Liver (tissue), 8 donors: ENCODE measurements at regions not wholly inside any gene's neighbourhood (a gene's known extent, or its start where the extent isn't known, plus 50 kb on each side); places are given as distances from the start of the nearest gene placed in this dataset.

Experiments used
- DNase-seq: peaks from one replicate; pipeline ENCODE4 v3.0.0-alpha.2; 2017; ENCODE audit warnings: low spot score
- H3K27ac ChIP-seq, 2 donors: one replicate each; pipeline ENCODE4 v1.7.0; 2013; ENCODE audit warnings: inconsistent platforms in 2 of 2, low read length in 2 of 2, control low read depth in 1 of 2, low read depth in 1 of 2, mild to moderate bottlenecking in 1 of 2
- H3K27me3 ChIP-seq, 4 donors: one replicate each; pipeline versions ENCODE4 v1.6.1 to v1.7.0; 2013; ENCODE audit warnings: low read length in 3 of 4, inconsistent platforms in 1 of 4, mild to moderate bottlenecking in 1 of 4, moderate library complexity in 1 of 4; ENCODE audit not compliant: control insufficient read depth in 4 of 4, insufficient read depth in 4 of 4
- H3K36me3 ChIP-seq, 4 donors: one replicate each; pipeline versions ENCODE4 v1.6.1 to v1.7.0; 2013; ENCODE audit warnings: low read length in 3 of 4, mild to moderate bottlenecking in 3 of 4, low read depth in 1 of 4, moderate library complexity in 1 of 4; ENCODE audit not compliant: control insufficient read depth in 4 of 4, insufficient read depth in 3 of 4
- H3K4me1 ChIP-seq, 4 donors: one replicate each; pipeline versions ENCODE4 v1.6.1 to v1.7.0; 2013; ENCODE audit warnings: low read length in 3 of 4, mild to moderate bottlenecking in 3 of 4, moderate library complexity in 1 of 4; ENCODE audit not compliant: control insufficient read depth in 4 of 4, insufficient read depth in 4 of 4
- H3K4me3 ChIP-seq, 3 donors: one replicate each; pipeline versions ENCODE4 v1.6.1 to v1.7.0; 2013; ENCODE audit warnings: low read length in 3 of 3, control low read depth in 1 of 3, low read depth in 1 of 3, mild to moderate bottlenecking in 1 of 3
- H3K9ac ChIP-seq, 2 donors: one replicate each; pipeline ENCODE4 v1.7.0; 2013; ENCODE audit warnings: low read length in 2 of 2, mild to moderate bottlenecking in 2 of 2, moderate library complexity in 2 of 2, control low read depth in 1 of 2, low read depth in 1 of 2
- H3K9me3 ChIP-seq, 4 donors: one replicate each; pipeline versions ENCODE4 v1.6.1 to v1.7.0; 2013; ENCODE audit warnings: low read length in 3 of 4; ENCODE audit not compliant: control insufficient read depth in 4 of 4
- EGR1 ChIP-seq, 2 donors: IDR thresholded peaks; 2 replicates each; pipeline ENCODE4 v1.6.1; 2016 to 2018; ENCODE audit warnings: antibody characterized with exemption in 2 of 2, low read depth in 2 of 2
- FOXA1 ChIP-seq: IDR thresholded peaks from 2 replicates; pipeline ENCODE4 v1.6.1; 2016; ENCODE audit warnings: antibody characterized with exemption
- FOXA2 ChIP-seq: IDR thresholded peaks from 2 replicates; pipeline ENCODE4 v1.6.1; 2016; ENCODE audit warnings: antibody characterized with exemption
- GABPA ChIP-seq, 2 donors: IDR thresholded peaks in 1 of 2; conservative IDR thresholded peaks in 1 of 2; 2 replicates each; pipeline ENCODE4 v1.6.1; 2016; ENCODE audit warnings: antibody characterized with exemption in 2 of 2, mild to moderate bottlenecking in 1 of 2, moderate library complexity in 1 of 2
- HNF4A ChIP-seq, 2 donors: conservative IDR thresholded peaks; 2 replicates each; pipeline ENCODE4 v1.6.1; 2016; ENCODE audit warnings: antibody characterized with exemption in 2 of 2, mild to moderate bottlenecking in 2 of 2
- HNF4G ChIP-seq: IDR thresholded peaks from 2 replicates; pipeline ENCODE4 v1.6.1; 2016; ENCODE audit warnings: antibody characterized with exemption
- JUND ChIP-seq, 2 donors: IDR thresholded peaks; 2 replicates each; pipeline ENCODE4 v1.6.1; 2016; ENCODE audit warnings: antibody characterized with exemption in 2 of 2
- NR2F2 ChIP-seq: IDR thresholded peaks from 2 replicates; pipeline ENCODE4 v1.6.1; 2016; ENCODE audit warnings: antibody characterized with exemption
- RAD21 ChIP-seq, 2 donors: IDR thresholded peaks; 2 replicates each; pipeline ENCODE4 v1.6.1; 2016; ENCODE audit warnings: antibody characterized with exemption in 2 of 2, mild to moderate bottlenecking in 2 of 2
- SP1 ChIP-seq: IDR thresholded peaks from 2 replicates; pipeline ENCODE4 v1.6.1; 2018; ENCODE audit warnings: antibody characterized with exemption, mild to moderate bottlenecking
- TAF1 ChIP-seq: conservative IDR thresholded peaks from 2 replicates; pipeline ENCODE4 v1.6.1; 2016; ENCODE audit warnings: antibody characterized with exemption, mild to moderate bottlenecking
- WGBS: extraction: QIAGEN DNeasy Blood & Tissue Kit; methylation state at CpG from one replicate; pipeline ENCODE4 v1.1.7; 2013; 5-methylcytosine and 5-hydroxymethylcytosine counted together
- TF ChIP-seq, protein P1 (sequence below): IDR thresholded peaks from 2 replicates; pipeline ENCODE4 v1.6.1; 2016; ENCODE audit warnings: antibody characterized with exemption, mild to moderate bottlenecking
- TF ChIP-seq, protein P2 (sequence below): IDR thresholded peaks from 2 replicates; pipeline ENCODE4 v1.6.1; 2016; ENCODE audit warnings: antibody characterized with exemption
- TF ChIP-seq, protein P3 (sequence below): fragments of 150-350 bp; IDR thresholded peaks from 2 replicates; pipeline ENCODE4 v1.5.1; 2017; ENCODE audit warnings: improper control_type of control experiment, low read depth, low read length; ENCODE audit not compliant: missing input control
- TF ChIP-seq, protein P4 (sequence below): IDR thresholded peaks from 2 replicates; pipeline ENCODE4 v1.6.1; 2016; ENCODE audit warnings: antibody characterized with exemption
- TF ChIP-seq, protein P5 (sequence below): IDR thresholded peaks from 2 replicates; pipeline ENCODE4 v1.6.1; 2016; ENCODE audit warnings: antibody characterized with exemption
- donor health status: healthy.
- donor health status: healthy.
- donor health status: healthy.
- donor health status: healthy.
- donor health status: healthy.

DNA sequence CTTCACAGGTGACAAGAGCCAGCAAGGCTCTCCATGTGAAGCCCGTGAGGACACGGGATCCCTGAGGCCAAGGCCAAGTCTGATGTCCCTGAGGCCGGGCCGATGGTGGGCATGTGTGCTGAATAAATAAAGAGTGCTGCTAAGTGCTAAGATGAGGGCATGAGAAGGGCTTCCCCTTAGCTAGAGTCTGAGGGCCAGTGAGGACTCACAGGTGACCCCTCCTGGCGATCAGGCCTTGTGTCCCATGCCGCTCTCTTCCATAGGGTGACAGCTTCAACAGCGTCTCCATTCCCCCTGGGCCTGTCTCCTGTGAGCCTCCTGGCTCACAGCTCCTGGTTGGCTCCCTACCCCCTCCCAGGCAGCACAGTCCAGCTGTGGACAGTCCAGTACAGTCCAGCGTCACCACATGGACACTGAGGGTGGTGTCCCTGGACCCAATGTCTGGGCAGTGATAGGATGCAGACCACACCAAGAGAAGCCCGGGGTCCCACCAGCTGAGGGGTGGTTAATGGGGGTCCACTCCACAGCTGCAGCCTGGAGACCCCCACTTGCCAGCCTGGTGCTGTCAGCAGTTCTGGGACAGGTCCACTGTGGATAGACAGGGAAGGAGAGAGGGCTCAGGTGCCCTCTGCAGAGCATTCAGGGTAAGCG is 1033.2 kb downstream of the TBC1D22A start:
- Histone ChIP-seq H3K4me3 (no peak overlapping the region), H3K9me3 (peaks cover 0 to 4% (median 0%) of the 10 kb centered on the region in 4 donors), H3K4me1 (no peaks in the 10 kb centered on the region), H3K9ac (no peak overlapping the region), H3K27me3 (no peaks in the 10 kb centered on the region), H3K36me3 (no peaks in the 10 kb centered on the region), H3K27ac (no peak overlapping the region)
- WGBS: 79% methylated on average over 10 of the region's 10 CpGs
- DNase-seq: no peak
- TF ChIP-seq GABPA (IDR thresholded peaks at IDR 0.05 in 1 of 2, conservative IDR thresholded peaks at IDR 0.05 in 1 of 2) (no peak), JUND (IDR thresholded peaks at IDR 0.05) (no peak), SP1 (no peak), EGR1 (IDR thresholded peaks at IDR 0.05; ENCODE audit: low read depth in 2 of 2) (no peak), HNF4A (conservative IDR thresholded peaks at IDR 0.05) (no peak), TAF1 (no peak), RAD21 (IDR thresholded peaks at IDR 0.05) (no peak)
- TF ChIP-seq, protein P1, sequence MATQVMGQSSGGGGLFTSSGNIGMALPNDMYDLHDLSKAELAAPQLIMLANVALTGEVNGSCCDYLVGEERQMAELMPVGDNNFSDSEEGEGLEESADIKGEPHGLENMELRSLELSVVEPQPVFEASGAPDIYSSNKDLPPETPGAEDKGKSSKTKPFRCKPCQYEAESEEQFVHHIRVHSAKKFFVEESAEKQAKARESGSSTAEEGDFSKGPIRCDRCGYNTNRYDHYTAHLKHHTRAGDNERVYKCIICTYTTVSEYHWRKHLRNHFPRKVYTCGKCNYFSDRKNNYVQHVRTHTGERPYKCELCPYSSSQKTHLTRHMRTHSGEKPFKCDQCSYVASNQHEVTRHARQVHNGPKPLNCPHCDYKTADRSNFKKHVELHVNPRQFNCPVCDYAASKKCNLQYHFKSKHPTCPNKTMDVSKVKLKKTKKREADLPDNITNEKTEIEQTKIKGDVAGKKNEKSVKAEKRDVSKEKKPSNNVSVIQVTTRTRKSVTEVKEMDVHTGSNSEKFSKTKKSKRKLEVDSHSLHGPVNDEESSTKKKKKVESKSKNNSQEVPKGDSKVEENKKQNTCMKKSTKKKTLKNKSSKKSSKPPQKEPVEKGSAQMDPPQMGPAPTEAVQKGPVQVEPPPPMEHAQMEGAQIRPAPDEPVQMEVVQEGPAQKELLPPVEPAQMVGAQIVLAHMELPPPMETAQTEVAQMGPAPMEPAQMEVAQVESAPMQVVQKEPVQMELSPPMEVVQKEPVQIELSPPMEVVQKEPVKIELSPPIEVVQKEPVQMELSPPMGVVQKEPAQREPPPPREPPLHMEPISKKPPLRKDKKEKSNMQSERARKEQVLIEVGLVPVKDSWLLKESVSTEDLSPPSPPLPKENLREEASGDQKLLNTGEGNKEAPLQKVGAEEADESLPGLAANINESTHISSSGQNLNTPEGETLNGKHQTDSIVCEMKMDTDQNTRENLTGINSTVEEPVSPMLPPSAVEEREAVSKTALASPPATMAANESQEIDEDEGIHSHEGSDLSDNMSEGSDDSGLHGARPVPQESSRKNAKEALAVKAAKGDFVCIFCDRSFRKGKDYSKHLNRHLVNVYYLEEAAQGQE: no peak
- TF ChIP-seq, protein P2, sequence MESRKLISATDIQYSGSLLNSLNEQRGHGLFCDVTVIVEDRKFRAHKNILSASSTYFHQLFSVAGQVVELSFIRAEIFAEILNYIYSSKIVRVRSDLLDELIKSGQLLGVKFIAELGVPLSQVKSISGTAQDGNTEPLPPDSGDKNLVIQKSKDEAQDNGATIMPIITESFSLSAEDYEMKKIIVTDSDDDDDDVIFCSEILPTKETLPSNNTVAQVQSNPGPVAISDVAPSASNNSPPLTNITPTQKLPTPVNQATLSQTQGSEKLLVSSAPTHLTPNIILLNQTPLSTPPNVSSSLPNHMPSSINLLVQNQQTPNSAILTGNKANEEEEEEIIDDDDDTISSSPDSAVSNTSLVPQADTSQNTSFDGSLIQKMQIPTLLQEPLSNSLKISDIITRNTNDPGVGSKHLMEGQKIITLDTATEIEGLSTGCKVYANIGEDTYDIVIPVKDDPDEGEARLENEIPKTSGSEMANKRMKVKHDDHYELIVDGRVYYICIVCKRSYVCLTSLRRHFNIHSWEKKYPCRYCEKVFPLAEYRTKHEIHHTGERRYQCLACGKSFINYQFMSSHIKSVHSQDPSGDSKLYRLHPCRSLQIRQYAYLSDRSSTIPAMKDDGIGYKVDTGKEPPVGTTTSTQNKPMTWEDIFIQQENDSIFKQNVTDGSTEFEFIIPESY: no peak
- TF ChIP-seq, protein P3, sequence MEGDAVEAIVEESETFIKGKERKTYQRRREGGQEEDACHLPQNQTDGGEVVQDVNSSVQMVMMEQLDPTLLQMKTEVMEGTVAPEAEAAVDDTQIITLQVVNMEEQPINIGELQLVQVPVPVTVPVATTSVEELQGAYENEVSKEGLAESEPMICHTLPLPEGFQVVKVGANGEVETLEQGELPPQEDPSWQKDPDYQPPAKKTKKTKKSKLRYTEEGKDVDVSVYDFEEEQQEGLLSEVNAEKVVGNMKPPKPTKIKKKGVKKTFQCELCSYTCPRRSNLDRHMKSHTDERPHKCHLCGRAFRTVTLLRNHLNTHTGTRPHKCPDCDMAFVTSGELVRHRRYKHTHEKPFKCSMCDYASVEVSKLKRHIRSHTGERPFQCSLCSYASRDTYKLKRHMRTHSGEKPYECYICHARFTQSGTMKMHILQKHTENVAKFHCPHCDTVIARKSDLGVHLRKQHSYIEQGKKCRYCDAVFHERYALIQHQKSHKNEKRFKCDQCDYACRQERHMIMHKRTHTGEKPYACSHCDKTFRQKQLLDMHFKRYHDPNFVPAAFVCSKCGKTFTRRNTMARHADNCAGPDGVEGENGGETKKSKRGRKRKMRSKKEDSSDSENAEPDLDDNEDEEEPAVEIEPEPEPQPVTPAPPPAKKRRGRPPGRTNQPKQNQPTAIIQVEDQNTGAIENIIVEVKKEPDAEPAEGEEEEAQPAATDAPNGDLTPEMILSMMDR: no peak
- TF ChIP-seq, protein P4, sequence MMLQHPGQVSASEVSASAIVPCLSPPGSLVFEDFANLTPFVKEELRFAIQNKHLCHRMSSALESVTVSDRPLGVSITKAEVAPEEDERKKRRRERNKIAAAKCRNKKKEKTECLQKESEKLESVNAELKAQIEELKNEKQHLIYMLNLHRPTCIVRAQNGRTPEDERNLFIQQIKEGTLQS: no peak

DNA sequence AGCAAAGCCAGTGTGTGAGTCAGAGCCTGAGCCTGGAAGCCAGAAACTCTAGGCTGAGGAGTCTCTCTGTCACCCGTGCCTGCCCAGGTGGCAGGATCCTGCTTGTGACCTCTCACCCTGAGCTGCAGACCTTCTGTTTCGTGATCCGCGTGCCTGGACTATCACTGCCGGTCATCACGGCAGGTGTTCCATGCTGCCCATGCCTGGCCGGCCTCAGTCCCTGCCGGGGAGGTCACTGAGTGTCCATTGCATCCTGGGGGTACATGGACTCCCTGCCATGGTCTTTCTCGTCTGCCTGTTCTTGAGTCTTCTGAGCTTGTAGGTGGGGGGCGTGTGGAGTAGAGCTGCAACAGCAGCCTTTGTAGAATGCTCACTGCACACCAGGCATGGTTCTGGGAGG is 1032.4 kb downstream of the TBC1D22A start:
- H3K27ac ChIP-seq: no peak overlapping the region
- H3K36me3 ChIP-seq: no peaks in the 10 kb centered on the region
- H3K27me3 ChIP-seq: no peaks in the 10 kb centered on the region
- TF ChIP-seq, protein P5, sequence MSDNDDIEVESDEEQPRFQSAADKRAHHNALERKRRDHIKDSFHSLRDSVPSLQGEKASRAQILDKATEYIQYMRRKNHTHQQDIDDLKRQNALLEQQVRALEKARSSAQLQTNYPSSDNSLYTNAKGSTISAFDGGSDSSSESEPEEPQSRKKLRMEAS: no peak
- TF ChIP-seq TAF1: no peak
- no peak for TF ChIP-seq JUND (IDR thresholded peaks at IDR 0.05)
- TF ChIP-seq HNF4A (conservative IDR thresholded peaks at IDR 0.05): no peak
- TF ChIP-seq HNF4G: no peak
- TF ChIP-seq FOXA2: no peak
- TF ChIP-seq, protein P2: no peak
- no peak for TF ChIP-seq FOXA1
- TF ChIP-seq NR2F2: no peak
- no peak for TF ChIP-seq SP1
- TF ChIP-seq GABPA (IDR thresholded peaks at IDR 0.05 in 1 of 2, conservative IDR thresholded peaks at IDR 0.05 in 1 of 2): no peak
- no peak for TF ChIP-seq EGR1 (IDR thresholded peaks at IDR 0.05; ENCODE audit: low read depth in 2 of 2)
- no peak for TF ChIP-seq RAD21 (IDR thresholded peaks at IDR 0.05)
- H3K9ac ChIP-seq: no peak overlapping the region
- peak; percentile 16 for DNase-seq
- no peak overlapping the region for H3K4me3 ChIP-seq
- peaks cover 0 to 4% (median 0%) of the 10 kb centered on the region in 4 donors for H3K9me3 ChIP-seq
- no peaks in the 10 kb centered on the region for H3K4me1 ChIP-seq
- 77% methylated on average over 10 of the region's 10 CpGs for WGBS
